ENCODE measurements at regions not wholly inside any gene's neighbourhood (a gene's known extent, or its start where the extent isn't known, plus 50 kb on each side); places are given as distances from the start of the nearest gene placed in this dataset.

- TF ChIP-seq L3MBTL2 (conservative IDR thresholded peaks at IDR 0.05) = no peak
- TF ChIP-seq PKNOX1 (IDR thresholded peaks at IDR 0.05) = no peak
- POLR2A ChIA-PET = interaction anchor here (0.9 kb wide), 1 partner anchor 23 kb away, joined by 3 read pairs; no protein-coding TSS in a partner anchor
- DNase-seq (ENCODE audit: extremely low spot score) = no peak
- CTCF ChIA-PET = no interaction called here
Measured at GRCh38 chr14:49187799-49188198, 398.4 kb downstream of the RPS29 start.

GRCh38 chr14:49173765-49174373 is 412.3 kb downstream of the RPS29 start:
- ChIA-PET POLR2A (no interaction called here), CTCF (interaction anchor here (0.6 to 0.7 kb wide), 3 partner anchors 49 to 347 kb away, joined by 3 to 5 read pairs (median 4); no protein-coding TSS in a partner anchor)
- DNase-seq (ENCODE audit: extremely low spot score) = peak; percentile 66
- TF ChIP-seq ARNT (IDR thresholded peaks at IDR 0.05) = no peak
- no peak for TF ChIP-seq L3MBTL2 (conservative IDR thresholded peaks at IDR 0.05)
- TF ChIP-seq SP1 (IDR thresholded peaks at IDR 0.05) = no peak
- TF ChIP-seq FOXK2 (IDR thresholded peaks at IDR 0.05) = no peak
- TF ChIP-seq LEF1 (IDR thresholded peaks at IDR 0.05; ENCODE audit: borderline replicate concordance) = no peak
- TF ChIP-seq FOXA1 (IDR thresholded peaks at IDR 0.05) = no peak
- TF ChIP-seq TARDBP (IDR thresholded peaks at IDR 0.05) = no peak
- TF ChIP-seq ZNF384 (IDR thresholded peaks at IDR 0.05) = no peak
- no peak for TF ChIP-seq ELF4 (IDR thresholded peaks at IDR 0.05)
- TF ChIP-seq NFRKB (IDR thresholded peaks at IDR 0.05) = no peak
- TF ChIP-seq BHLHE40 (IDR thresholded peaks at IDR 0.05; ENCODE audit: borderline replicate concordance) = no peak
- no peak for TF ChIP-seq FOXM1 (IDR thresholded peaks at IDR 0.05; ENCODE audit: borderline replicate concordance)
- TF ChIP-seq PKNOX1 (IDR thresholded peaks at IDR 0.05) = no peak
- no peak for TF ChIP-seq CTBP1 (IDR thresholded peaks at IDR 0.05; ENCODE audit: borderline replicate concordance)

GRCh38 chr14:49164074-49164473 is 422.1 kb downstream of the RPS29 start:
- ChIA-PET POLR2A (no interaction called here), CTCF (no interaction called here)
- TF ChIP-seq SUZ12 (IDR thresholded peaks at IDR 0.05) = no peak
- no peak for TF ChIP-seq NFRKB (IDR thresholded peaks at IDR 0.05)
- TF ChIP-seq TARDBP (IDR thresholded peaks at IDR 0.05) = no peak
- TF ChIP-seq PKNOX1 (IDR thresholded peaks at IDR 0.05) = no peak
- TF ChIP-seq L3MBTL2 (conservative IDR thresholded peaks at IDR 0.05) = no peak
- TF ChIP-seq CTBP1 (IDR thresholded peaks at IDR 0.05; ENCODE audit: borderline replicate concordance) = no peak
- no peak for TF ChIP-seq ARNT (IDR thresholded peaks at IDR 0.05)
- TF ChIP-seq FOXM1 (IDR thresholded peaks at IDR 0.05; ENCODE audit: borderline replicate concordance) = no peak
- TF ChIP-seq BHLHE40 (IDR thresholded peaks at IDR 0.05; ENCODE audit: borderline replicate concordance) = no peak
- no peak for TF ChIP-seq SP1 (IDR thresholded peaks at IDR 0.05)
- no peak for TF ChIP-seq ZNF384 (IDR thresholded peaks at IDR 0.05)
- no peak for TF ChIP-seq FOXA1 (IDR thresholded peaks at IDR 0.05)
- TF ChIP-seq ELF4 (IDR thresholded peaks at IDR 0.05) = no peak
- TF ChIP-seq FOXK2 (IDR thresholded peaks at IDR 0.05) = no peak
- TF ChIP-seq LEF1 (IDR thresholded peaks at IDR 0.05; ENCODE audit: borderline replicate concordance) = no peak
- TF ChIP-seq HDGF (IDR thresholded peaks at IDR 0.05; ENCODE audit: borderline replicate concordance) = no peak
- no peak for DNase-seq (ENCODE audit: extremely low spot score)

- TF ChIP-seq FOXA1 (IDR thresholded peaks at IDR 0.05) = no peak
- peak; percentile 75 for TF ChIP-seq PKNOX1 (IDR thresholded peaks at IDR 0.05)
- TF ChIP-seq SP1 (IDR thresholded peaks at IDR 0.05) = no peak
- no peak for TF ChIP-seq ZNF384 (IDR thresholded peaks at IDR 0.05)
- no peak for TF ChIP-seq ELF4 (IDR thresholded peaks at IDR 0.05)
- TF ChIP-seq FOXK2 (IDR thresholded peaks at IDR 0.05) = no peak
- no peak for TF ChIP-seq FOXM1 (IDR thresholded peaks at IDR 0.05; ENCODE audit: borderline replicate concordance)
- no peak for TF ChIP-seq BHLHE40 (IDR thresholded peaks at IDR 0.05; ENCODE audit: borderline replicate concordance)
- DNase-seq (ENCODE audit: extremely low spot score) = no peak
- ChIA-PET POLR2A (no interaction called here), CTCF (no interaction called here)
Measured at GRCh38 chr14:49160983-49161382, 425.2 kb downstream of the RPS29 start.

- no peak for TF ChIP-seq HDGF (IDR thresholded peaks at IDR 0.05; ENCODE audit: borderline replicate concordance)
- TF ChIP-seq SUZ12 (IDR thresholded peaks at IDR 0.05) = no peak
- TF ChIP-seq FOXM1 (IDR thresholded peaks at IDR 0.05; ENCODE audit: borderline replicate concordance) = no peak
- no peak for TF ChIP-seq ELF4 (IDR thresholded peaks at IDR 0.05)
- TF ChIP-seq TARDBP (IDR thresholded peaks at IDR 0.05) = no peak
- no peak for TF ChIP-seq NFRKB (IDR thresholded peaks at IDR 0.05)
- TF ChIP-seq FOXA1 (IDR thresholded peaks at IDR 0.05) = no peak
- no peak for TF ChIP-seq LEF1 (IDR thresholded peaks at IDR 0.05; ENCODE audit: borderline replicate concordance)
- TF ChIP-seq SP1 (IDR thresholded peaks at IDR 0.05) = no peak
- TF ChIP-seq FOXK2 (IDR thresholded peaks at IDR 0.05) = no peak
- no peak for TF ChIP-seq L3MBTL2 (conservative IDR thresholded peaks at IDR 0.05)
- TF ChIP-seq PKNOX1 (IDR thresholded peaks at IDR 0.05) = no peak
- TF ChIP-seq ZNF384 (IDR thresholded peaks at IDR 0.05) = no peak
- TF ChIP-seq CTBP1 (IDR thresholded peaks at IDR 0.05; ENCODE audit: borderline replicate concordance) = no peak
- TF ChIP-seq BHLHE40 (IDR thresholded peaks at IDR 0.05; ENCODE audit: borderline replicate concordance) = no peak
- no peak for TF ChIP-seq ARNT (IDR thresholded peaks at IDR 0.05)
- POLR2A ChIA-PET = no interaction called here
- no peak for DNase-seq (ENCODE audit: extremely low spot score)
- CTCF ChIA-PET = no interaction called here
Measured at GRCh38 chr14:49159081-49159480, 427.1 kb downstream of the RPS29 start.

Measured in HEK293T (cell line).